GM18505 (cell line): ENCODE measurements at regions not wholly inside any gene's neighbourhood (a gene's known extent, or its start where the extent isn't known, plus 50 kb on each side); places are given as distances from the start of the nearest gene placed in this dataset.

ENCODE experiments used
- ATAC-seq: cut with Tn5 transposase; IDR thresholded peaks from one replicate; pipeline ENCODE4 v1.9.1; 2021; ENCODE audit not compliant: unreplicated experiment
- POLR2A ChIP-seq: IDR thresholded peaks from 4 replicates; pipeline ENCODE4 v1.6.1; 2011; ENCODE audit warnings: borderline replicate concordance; ENCODE audit not compliant: insufficient read depth, insufficient read length; ENCODE audit errors: extremely low read depth

DNA sequence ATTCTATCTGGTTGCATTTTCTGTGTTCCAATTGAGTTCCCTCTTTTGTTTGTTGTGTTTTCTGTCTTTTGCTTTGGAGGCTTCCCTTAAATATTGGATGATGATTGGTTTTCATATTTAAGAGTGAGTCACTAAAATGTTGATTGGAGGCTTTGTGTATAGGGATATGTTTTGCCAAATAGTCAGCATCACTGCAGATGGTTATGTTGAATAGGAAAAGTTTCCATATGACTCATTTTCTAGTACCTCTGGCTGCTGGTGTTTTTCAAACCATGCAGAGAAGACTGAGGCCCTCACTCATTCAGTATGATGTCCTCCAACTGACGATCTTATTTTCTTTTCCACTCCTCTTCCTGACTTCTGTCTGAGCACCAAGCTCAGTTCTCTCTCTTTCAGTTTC, 1290.0 kb downstream of the EFNA5 start:
- ATAC-seq: no peak
- TF ChIP-seq POLR2A: no peak

DNA sequence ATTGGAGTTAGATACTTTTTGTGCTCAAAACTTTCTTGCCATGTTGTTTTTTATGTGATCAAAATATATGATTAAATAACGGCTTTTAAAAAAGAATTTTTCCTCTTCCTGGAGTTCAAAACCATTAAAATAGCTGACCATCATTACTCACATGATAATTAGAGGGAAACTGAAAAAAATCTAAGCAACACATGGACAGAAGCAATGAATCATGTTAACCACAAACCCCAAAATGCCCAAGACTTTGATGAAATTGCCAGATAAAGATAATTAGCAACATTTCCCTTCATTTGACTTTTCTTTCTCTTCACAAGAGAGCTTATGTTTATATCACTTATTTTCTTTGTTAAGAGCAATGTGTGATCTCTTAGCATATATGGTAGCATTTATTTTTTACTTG, 1294.2 kb downstream of the EFNA5 start:
- no peak for TF ChIP-seq POLR2A
- no peak for ATAC-seq

DNA sequence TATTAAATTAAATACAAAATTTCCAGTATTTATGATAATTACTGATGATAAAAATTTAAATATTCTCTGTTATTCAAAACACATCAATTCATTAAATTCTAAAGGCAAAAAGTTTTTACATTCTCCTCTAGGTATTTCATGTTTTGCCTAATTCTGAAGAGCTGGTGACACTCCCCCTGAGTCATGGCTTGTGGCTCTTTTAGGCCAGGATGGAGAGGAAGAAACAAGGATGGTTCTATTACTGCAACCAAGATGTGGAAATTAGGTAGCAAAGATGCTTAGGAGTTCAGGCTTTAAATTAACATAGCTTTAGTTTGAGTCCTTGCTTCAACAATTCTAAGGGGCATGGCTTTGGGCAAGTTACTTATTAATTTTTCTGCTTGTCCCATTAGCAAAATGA, 1295.8 kb downstream of the EFNA5 start:
- no peak for ATAC-seq
- TF ChIP-seq POLR2A: no peak

DNA sequence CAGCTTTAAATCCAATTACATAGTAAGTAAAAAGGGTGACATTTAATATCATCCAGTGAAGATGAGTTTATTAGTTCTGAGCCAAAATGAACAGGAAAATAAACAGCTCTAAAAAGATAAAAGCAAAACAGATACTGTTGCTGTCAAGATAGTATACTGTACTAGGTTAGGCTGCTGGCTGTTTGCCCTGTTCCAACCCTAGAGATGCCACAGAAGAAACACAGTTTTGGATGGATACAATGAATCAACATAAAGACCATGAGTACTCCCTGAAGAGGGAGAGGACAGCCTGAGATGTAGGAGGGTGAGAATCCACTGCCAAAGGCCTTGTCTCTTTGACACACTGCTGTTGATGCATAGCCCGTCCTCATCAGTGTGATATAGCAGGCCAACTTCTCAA, 1302.7 kb downstream of the EFNA5 start:
- no peak for ATAC-seq
- no peak for TF ChIP-seq POLR2A

DNA sequence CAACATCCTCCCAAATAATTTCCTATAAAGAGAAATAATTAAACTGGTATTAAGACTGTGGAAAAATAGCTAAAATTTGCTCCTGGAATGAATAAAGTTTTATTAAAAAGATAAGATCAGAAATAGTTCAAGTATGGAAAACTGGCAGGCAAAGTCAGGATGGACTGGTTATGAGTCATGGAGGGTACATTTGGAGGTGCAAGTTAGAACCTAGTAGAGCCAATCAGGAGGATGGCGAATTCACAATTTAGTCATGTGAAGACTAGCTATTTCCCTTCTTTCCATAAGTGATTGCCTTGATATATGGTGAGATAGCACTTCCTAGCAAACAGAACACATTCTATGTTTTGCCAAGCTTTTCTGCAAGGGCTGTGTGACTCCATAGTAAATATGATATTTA, 1303.5 kb downstream of the EFNA5 start:
- no peak for ATAC-seq
- TF ChIP-seq POLR2A: no peak

DNA sequence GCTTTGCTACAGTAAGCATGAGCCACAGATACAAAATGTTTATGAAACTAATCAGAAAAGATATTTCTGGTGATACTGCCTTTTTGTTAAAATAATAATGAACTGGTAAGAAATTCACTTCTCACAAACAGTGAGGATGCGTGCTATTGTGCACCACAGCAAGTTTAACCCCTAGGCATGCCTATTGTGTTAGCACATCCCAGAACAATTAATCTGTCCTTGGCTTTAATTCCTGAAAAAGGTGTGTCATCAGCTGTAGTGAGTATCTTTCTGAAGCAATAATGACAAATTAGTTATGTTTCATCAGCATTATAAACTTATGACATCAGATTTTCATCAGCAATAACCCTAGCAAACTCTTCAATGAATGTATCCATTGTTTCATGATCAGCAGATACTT, 1307.2 kb downstream of the EFNA5 start:
- ATAC-seq: no peak
- no peak for TF ChIP-seq POLR2A

DNA sequence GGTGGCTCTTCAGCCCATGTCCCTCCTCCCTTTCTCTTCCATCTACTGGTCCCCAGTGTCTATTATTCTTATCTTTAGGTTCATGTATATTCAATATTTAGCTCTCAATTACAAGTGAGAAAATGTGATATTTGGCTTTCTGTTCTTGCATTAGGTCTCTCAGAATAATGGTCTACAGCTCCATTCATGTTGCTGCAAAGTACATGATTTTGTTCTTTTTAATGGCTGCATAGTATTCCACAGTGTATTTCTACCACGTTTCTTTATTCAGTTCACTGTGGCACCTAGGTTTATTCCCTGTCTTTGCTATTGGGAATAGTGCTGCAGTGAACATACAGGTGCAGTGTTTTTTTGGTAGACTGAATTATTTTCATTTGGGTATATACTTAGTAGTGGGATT, 1308.8 kb downstream of the EFNA5 start:
- TF ChIP-seq POLR2A: no peak
- ATAC-seq: no peak

DNA sequence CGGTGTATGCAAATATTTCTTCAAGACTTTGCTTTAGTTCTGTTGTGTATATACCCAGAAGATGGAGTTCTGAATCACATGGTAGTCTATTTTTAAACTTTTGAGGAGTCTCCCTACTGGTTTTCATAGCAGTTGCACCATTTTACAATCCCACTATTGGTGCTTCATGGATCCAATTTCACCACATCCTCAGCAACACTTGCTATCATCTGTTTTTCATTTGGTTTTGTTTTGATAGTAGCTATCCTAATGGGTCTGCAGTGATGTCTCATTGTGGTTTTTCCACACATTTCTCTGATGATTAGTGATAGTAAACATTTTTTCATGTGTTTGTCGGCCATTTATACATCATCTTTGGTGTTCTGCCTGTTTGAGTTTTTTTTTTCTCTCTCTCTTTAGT, 1339.3 kb downstream of the EFNA5 start:
- ATAC-seq: no peak
- no peak for TF ChIP-seq POLR2A

DNA sequence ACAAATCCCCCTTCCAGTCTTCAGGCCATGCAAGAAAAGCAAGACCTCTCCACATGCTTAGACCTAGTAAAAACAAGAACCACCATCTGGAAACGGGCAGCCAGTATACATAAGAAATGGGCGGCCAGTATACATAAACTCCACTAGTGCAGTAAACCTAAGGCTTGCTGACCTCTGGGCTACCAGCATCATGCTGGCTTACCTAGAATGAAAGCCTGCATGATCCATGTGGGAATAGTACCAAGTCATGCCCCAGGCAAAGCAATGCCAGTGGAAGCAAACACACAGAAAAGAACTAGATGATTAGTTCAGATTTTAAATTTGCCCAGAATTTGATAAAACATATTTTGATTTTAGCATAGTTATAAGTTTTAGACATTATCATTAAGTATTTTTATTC, 1346.4 kb downstream of the EFNA5 start:
- no peak for ATAC-seq
- no peak for TF ChIP-seq POLR2A

DNA sequence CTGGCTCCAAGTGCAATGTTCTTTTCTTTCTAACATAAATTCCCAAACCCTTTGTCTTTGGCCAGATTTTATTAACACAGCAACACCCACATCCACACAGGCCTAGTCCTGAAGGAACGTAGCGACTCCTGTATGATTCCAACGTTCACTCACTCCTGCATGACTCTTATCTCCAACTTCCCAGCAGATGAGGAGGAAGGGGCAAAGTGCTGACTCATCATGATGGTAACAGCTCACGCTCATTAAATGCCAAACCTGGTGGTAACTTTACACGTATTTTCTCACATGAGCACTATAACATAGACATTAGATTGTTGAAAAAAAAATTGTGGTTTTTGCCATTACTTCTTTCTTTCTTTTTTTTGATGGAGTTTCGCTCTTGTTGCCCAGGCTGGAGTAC, 1349.5 kb downstream of the EFNA5 start:
- ATAC-seq: no peak
- no peak for TF ChIP-seq POLR2A

DNA sequence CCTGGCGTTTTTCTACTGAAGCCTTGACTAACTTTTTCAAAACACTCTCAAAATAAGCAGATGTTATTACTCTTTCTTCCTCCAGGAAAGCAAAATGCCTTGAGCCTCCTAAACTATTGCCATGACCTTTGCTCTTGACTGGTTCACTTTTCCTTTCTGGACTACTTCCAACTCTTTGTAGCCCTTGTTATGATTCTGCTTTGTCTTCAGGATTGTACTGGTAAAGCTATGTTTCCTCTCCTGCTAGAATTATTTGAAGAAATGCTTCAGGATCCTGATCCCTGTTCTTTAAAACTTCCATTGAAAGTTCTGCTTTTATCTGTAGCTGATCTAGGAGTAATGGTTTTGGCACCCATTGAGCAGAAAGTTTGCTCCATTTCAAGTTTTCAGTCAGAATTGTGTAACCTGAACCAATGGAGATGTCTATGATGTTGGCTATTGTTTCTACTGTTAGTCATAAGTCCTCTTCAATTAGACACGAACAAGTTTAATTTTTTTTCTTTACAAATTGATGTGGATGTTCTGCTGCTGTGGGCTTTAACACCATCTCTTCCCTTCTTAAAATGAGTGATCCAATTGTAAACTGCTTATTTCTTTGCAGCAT, 1356.4 kb downstream of the EFNA5 start:
- no peak for TF ChIP-seq POLR2A
- no peak for ATAC-seq

DNA sequence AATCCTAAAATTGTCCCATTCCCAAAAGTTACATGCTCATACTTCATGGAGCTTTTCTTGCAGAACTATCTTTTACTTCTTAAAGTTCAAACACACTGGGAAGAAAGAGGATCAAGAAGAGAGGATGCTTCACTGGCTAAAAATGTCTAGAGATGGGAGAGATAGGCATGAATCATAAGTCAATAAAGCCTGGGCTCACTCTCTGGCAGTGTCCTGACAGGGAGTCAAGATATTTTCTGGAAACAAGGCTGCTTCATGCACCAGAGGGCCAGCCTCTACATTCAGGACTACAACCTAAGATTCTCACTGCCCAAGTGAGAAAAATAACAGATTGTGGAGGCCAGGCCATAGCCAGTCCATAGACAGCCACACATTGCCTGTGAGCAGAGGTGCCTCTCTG, 1358.4 kb downstream of the EFNA5 start:
- no peak for TF ChIP-seq POLR2A
- ATAC-seq: no peak

DNA sequence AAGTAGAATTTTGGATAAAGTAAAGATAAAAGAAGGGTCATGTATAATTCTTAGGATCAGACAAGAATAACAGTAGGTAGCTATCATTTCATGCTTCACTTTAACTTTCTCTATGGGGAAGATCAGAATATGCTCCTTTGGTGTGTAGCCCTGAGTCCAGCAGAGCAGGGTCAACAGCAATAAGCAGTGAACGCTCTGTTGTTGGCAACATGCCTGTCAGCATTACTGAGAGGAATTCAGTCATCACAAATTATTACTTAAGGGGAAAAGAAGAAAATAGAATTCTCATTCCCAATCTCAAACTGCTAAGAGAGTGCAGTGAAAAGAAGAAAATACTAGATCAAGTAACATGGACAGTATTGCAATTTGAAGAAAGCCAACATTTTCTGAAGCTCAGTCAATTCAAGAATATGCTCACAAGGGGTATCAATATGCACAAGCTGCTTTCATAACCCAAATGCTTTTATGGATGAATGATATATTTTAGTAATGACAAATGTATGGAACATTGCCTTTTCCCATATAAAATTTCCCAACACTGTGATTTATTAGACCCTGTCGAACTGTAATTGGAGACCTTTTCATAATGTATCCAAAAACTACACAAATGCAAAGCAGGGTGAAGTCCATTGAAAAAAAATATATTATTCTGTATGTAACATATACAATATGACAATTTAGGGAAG, 1359.4 kb downstream of the EFNA5 start:
- no peak for TF ChIP-seq POLR2A
- ATAC-seq: no peak

DNA sequence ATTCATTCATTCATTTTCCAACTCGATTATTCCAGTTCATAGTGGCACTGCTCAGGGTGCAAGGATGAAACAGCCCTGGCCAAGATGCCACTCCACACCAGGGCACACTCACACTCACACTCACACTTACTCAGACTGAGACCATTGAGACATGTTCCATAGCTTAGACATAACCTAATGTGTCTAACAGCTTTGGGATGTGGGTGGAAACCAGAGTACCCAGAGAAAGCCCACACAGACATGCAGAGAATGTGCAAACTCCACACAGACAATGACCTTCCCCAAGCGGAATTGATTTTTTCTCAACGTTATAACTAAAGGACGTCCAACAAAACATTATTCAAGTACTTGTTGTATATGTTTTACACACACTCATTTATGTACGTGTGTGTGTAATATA, 1363.5 kb downstream of the EFNA5 start:
- TF ChIP-seq POLR2A: no peak

More for the DNA sequence above, 1363.5 kb downstream of the EFNA5 start:
- no peak for ATAC-seq
